IPS-15b (cell line): ENCODE measurements at regions not wholly inside any gene's neighbourhood (a gene's known extent, or its start where the extent isn't known, plus 50 kb on each side); places are given as distances from the start of the nearest gene placed in this dataset.

Experiments used
- H3K27me3 ChIP-seq: one replicate; pipeline ENCODE4 v1.6.1; 2013; ENCODE audit warnings: low read length; ENCODE audit not compliant: control insufficient read depth, insufficient read depth
- H3K36me3 ChIP-seq: one replicate; pipeline ENCODE4 v1.6.1; 2013; ENCODE audit warnings: low read length; ENCODE audit not compliant: control insufficient read depth, insufficient read depth
- H3K4me1 ChIP-seq: one replicate; pipeline ENCODE4 v1.6.1; 2013; ENCODE audit warnings: mild to moderate bottlenecking, low read length; ENCODE audit not compliant: control insufficient read depth, insufficient read depth
- H3K4me3 ChIP-seq: one replicate; pipeline ENCODE4 v1.5.1; 2013; ENCODE audit warnings: low read depth, low read length
- H3K9ac ChIP-seq: one replicate; pipeline ENCODE4 v1.6.1; 2013; ENCODE audit warnings: low read depth, mild to moderate bottlenecking, low read length
- H3K9me3 ChIP-seq: one replicate; pipeline ENCODE4 v1.6.1; 2013; ENCODE audit warnings: mild to moderate bottlenecking, low read length; ENCODE audit not compliant: control insufficient read depth, insufficient read depth

DNA sequence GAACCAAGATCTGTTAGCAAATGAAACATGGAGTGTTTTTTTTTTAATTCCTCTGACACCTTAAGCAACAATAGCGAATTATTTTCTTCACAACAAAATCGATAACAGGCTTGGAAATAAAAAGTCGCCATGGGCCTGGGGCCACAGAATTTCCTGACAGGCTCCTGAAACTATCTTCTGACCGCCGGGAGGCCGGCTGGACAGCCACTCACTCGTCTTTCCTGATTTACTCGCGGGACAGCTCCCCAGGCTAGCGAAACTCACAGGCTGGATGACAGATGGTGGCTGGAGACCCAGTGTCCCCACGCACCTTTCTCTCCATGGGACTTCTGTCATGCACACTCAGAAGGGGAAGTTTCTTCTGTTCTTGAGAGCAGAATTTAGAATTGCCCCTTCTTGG lies 143.3 kb upstream of the IRX2 start:
- Histone ChIP-seq H3K9me3 (no peaks in the 10 kb centered on the region), H3K9ac (no peak overlapping the region), H3K27me3 (no peaks in the 10 kb centered on the region), H3K4me3 (no peak overlapping the region), H3K36me3 (no peaks in the 10 kb centered on the region), H3K4me1 (no peaks in the 10 kb centered on the region)

DNA sequence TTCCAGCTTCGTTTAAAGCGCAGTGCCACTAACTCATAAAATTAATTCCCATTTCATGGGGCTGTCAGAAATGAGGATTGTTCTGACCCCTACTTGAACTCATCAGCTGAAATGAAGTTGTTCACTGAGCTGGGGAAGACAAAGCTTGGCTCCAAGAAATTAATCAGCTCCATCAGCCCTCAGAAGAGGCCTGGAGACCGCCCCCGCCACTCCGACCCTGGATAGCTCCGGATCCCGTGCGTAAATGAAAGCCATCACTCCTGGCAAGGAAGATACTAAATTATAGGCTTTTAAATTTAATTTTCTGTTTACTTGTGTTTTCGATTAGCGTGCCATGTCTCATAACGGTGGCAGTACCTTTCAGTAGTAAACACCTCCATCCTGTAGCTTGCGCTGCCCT lies 142.8 kb upstream of the IRX2 start:
- H3K4me3 ChIP-seq, result no peak overlapping the region
- H3K9ac ChIP-seq, result no peak overlapping the region
- H3K9me3 ChIP-seq, result no peaks in the 10 kb centered on the region
- H3K4me1 ChIP-seq, result no peaks in the 10 kb centered on the region
- no peaks in the 10 kb centered on the region for H3K27me3 ChIP-seq
- no peaks in the 10 kb centered on the region for H3K36me3 ChIP-seq

DNA sequence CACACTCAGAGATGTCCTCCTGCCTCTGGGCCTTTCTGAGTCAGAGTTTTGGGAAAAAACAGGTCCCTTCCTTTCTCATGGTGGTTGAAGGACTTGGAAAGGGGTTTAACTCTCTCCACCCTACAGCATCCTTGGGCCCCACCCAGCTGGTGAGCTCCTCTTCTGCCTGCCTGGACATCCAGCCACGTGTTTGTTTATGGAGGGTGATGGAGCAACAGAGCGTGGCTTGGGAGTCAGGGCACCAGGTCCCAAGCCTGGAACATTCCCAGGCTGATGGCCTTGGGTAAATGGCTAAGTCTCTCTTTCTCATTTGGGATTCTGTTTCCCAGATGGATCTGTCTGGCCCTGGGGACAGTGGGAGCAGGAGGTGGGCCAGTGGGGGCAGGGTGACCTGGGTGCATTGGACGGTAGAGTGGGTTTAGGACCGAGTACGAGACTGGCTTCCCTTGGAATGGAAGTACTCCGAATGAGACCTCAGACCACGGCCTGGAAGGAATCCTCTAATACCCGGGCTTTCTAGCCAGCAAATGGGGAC lies 141.1 kb upstream of the IRX2 start:
- Histone ChIP-seq H3K4me3 (no peak overlapping the region), H3K36me3 (no peaks in the 10 kb centered on the region), H3K9me3 (no peaks in the 10 kb centered on the region), H3K27me3 (no peaks in the 10 kb centered on the region), H3K9ac (no peak overlapping the region), H3K4me1 (no peaks in the 10 kb centered on the region)

DNA sequence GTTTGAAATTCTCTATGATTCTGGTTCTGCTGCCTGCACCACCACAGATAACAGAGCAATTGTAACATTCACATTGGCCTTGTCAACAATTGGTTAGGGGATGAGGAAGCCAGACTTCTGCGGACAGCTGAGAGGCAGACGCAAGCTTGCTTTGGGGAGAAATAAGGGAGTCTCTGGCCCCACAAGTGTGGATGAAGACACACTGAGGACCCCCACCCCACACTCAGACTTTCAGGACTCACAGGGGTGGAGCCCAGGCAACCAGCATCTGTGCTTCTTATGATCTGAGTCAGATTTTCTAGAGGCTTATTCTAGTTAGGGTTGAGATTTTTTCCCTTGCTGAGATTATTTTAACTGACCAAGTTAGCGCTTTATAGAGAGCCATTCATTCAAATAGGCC lies 140.3 kb upstream of the IRX2 start:
- Histone ChIP-seq H3K27me3 (no peaks in the 10 kb centered on the region), H3K36me3 (no peaks in the 10 kb centered on the region), H3K4me1 (no peaks in the 10 kb centered on the region), H3K9me3 (no peaks in the 10 kb centered on the region), H3K9ac (no peak overlapping the region), H3K4me3 (no peak overlapping the region)

DNA sequence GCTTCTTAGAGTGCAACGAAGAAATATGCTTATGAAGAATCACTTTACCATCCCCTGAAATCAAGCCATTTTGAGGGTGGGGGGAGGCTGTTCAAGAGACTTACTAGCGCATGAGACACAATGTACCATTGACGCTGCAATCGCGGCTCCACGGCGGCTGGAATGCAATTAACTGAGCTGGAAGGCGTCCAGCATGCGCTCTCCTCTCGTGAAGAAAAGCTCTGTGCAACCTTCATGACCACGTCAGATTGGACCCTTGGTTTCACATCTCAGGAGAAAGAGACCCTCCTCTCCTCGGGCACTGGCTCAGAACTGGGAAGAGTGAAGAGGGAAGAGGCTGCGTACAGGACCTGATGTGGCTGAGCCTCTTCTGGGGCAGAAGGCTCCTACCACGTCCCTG lies 138.5 kb upstream of the IRX2 start:
- H3K9ac ChIP-seq, result no peak overlapping the region
- no peaks in the 10 kb centered on the region for H3K27me3 ChIP-seq
- H3K4me1 ChIP-seq, result no peaks in the 10 kb centered on the region

DNA sequence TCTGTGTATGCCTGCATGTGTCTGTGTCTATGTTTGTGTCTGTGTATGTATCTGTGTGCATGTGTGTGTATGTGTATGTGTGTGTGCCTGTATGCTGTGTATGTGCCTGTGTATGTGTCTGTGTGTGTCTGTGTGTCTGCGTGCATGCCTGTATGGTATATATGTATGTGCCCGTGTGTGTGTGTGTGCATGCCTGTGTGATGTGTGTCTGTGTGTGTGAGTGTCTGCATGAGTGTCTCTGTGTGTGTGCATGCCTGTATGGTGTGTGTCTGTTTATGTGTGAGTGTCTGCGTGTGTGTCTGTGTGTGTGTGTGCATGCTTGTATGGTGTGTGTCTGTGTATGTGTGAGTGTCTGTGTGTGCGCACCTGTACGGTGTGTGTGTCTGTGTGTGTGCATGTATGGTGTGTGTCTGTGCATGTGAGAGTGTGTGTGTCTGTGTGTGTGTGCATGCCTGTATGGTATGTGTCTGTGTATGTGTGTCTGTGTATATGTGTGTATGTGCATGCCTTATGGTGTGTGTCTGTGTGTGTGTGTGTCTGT lies 137.1 kb upstream of the IRX2 start:
- no peaks in the 10 kb centered on the region for H3K4me1 ChIP-seq
- no peak overlapping the region for H3K9ac ChIP-seq
- H3K36me3 ChIP-seq, result no peaks in the 10 kb centered on the region
- H3K4me3 ChIP-seq, result no peak overlapping the region
- H3K9me3 ChIP-seq, result no peaks in the 10 kb centered on the region
- no peaks in the 10 kb centered on the region for H3K27me3 ChIP-seq

More for the DNA sequence above, 138.5 kb upstream of the IRX2 start:
- H3K36me3 ChIP-seq, result no peaks in the 10 kb centered on the region
- H3K4me3 ChIP-seq, result no peak overlapping the region
- no peaks in the 10 kb centered on the region for H3K9me3 ChIP-seq

DNA sequence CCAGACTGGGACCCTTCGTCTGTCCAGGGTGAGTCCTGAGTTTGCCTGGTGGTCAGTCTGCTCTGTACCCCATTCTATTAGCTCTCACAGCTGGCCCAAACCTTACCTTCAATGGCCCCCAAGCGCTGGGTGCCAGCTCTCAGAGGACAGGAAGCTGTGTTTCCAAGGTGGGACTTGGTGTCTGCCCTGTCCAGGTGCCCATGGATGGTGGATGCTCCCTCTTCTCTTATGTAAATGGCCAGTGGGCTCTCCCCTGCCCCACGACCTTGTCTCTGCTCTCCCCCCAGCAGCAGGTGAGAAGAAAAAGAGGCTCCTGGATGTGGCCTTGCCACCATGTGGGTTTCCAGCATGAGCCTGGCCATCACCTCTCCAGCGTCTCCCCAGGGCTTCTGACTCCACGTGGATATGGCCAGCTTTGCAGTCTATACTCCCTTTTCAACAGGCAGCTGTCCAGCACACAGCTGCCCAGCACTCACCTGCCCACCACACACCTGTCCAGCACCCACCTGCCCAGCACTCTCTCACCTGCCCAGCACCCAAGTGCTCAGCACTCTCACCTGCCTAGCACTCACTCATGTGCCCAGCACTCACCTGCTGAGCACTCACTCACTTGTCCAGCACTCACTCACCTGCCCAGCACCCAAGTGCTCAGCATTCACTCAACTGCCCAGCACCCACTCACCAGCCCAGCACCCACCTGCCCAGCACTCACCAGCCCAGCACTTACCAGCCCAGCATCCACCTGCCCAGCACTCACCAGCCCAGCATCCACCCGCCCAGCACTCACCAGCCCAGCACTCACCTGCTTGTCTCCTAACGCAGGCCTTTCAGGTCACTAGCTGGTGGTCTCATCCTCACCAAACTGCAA lies 136.2 kb upstream of the IRX2 start:
- H3K27me3 ChIP-seq, result no peaks in the 10 kb centered on the region
- H3K9me3 ChIP-seq, result no peaks in the 10 kb centered on the region

DNA sequence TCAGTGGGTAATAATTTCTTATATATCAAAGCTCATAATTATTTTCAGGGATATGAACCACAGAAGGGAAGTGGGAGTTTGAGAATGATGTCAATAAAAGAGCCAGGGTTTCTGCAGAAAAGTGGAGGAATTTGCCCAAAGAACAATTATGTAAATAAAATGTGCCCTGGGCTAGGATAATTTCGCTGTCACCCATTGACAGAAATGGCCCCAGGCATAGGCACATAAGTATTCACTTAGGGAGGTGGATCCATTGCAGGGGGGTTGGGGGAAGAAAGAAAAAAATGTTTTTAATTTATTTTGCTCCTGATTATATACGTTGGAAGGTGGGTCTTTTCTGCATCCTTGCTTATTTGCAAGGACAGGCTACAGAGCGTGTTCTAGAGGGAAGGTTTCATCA lies 135.1 kb upstream of the IRX2 start:
- no peak overlapping the region for H3K4me3 ChIP-seq
- no peaks in the 10 kb centered on the region for H3K4me1 ChIP-seq
- H3K9ac ChIP-seq, result no peak overlapping the region
- H3K36me3 ChIP-seq, result no peaks in the 10 kb centered on the region
- H3K9me3 ChIP-seq, result no peaks in the 10 kb centered on the region
- no peaks in the 10 kb centered on the region for H3K27me3 ChIP-seq

More for the DNA sequence above, 136.2 kb upstream of the IRX2 start:
- no peaks in the 10 kb centered on the region for H3K4me1 ChIP-seq
- H3K36me3 ChIP-seq, result no peaks in the 10 kb centered on the region
- no peak overlapping the region for H3K9ac ChIP-seq
- no peak overlapping the region for H3K4me3 ChIP-seq

DNA sequence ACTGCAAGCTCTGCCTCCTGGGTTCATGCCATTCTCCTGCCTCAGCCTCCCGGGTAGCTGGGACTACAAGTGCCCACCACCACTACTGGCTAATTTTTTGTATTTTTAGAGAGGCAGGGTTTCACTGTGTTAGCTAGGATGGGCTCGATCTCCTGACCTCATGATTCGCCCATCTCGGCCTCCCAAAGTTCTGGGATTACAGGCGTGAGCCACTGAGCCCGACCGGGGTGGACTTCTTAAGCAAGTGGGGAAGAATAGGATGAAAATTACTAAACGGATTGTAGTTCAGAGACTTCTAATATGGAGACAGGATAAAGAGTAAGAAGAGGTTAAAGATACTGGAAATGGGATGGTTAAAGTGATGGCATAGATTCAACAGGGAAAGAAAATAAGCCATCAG lies 132.3 kb upstream of the IRX2 start:
- H3K4me1 ChIP-seq, result no peaks in the 10 kb centered on the region
- H3K9ac ChIP-seq, result no peak overlapping the region
- H3K36me3 ChIP-seq, result no peaks in the 10 kb centered on the region
- no peak overlapping the region for H3K4me3 ChIP-seq
- H3K27me3 ChIP-seq, result no peaks in the 10 kb centered on the region
- H3K9me3 ChIP-seq, result no peaks in the 10 kb centered on the region

DNA sequence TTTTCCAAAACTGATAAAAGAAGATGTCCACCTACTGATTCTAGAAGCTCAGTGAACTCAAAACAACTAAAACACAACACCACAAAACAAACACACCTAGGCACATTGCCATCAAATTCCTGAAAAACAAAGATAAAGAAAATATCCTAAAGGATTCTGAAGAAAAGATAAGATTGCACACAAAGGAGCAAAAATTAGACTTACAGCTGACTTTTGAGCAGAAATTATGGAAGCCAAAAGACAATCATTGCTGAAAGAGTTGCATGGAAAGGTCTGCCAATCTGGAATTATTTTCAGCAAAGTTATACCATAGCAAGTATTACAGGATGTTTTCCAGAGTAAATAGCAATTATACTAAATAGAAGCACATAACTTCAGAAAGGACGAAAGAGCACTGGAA lies 128.2 kb upstream of the IRX2 start:
- Histone ChIP-seq H3K9me3 (no peaks in the 10 kb centered on the region), H3K36me3 (no peaks in the 10 kb centered on the region)

DNA sequence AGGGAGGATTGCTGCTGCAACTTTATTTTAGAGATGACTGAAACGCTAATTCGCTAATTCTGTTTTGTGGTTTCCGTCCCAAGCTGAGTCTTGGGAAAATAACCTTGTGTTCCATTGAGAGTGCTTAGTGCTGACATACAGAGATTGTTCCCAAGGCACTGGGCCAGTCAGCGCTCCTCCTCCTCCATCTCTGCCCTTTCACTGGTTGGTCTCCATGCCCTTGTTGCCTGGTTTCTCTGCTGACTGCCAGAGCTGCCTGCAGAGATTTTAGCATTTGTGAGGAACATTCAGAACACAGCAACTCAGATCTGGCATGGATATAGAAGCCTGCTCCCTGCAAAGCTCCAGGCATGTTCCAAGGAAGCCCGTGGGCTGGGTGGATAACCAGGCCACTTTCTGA lies 126.0 kb upstream of the IRX2 start:
- no peaks in the 10 kb centered on the region for H3K27me3 ChIP-seq
- H3K9ac ChIP-seq, result no peak overlapping the region
- H3K36me3 ChIP-seq, result no peaks in the 10 kb centered on the region
- H3K9me3 ChIP-seq, result no peaks in the 10 kb centered on the region
- no peaks in the 10 kb centered on the region for H3K4me1 ChIP-seq
- no peak overlapping the region for H3K4me3 ChIP-seq

More for the DNA sequence above, 128.2 kb upstream of the IRX2 start:
- H3K4me1 ChIP-seq, result no peaks in the 10 kb centered on the region
- no peak overlapping the region for H3K9ac ChIP-seq
- no peaks in the 10 kb centered on the region for H3K27me3 ChIP-seq
- no peak overlapping the region for H3K4me3 ChIP-seq

DNA sequence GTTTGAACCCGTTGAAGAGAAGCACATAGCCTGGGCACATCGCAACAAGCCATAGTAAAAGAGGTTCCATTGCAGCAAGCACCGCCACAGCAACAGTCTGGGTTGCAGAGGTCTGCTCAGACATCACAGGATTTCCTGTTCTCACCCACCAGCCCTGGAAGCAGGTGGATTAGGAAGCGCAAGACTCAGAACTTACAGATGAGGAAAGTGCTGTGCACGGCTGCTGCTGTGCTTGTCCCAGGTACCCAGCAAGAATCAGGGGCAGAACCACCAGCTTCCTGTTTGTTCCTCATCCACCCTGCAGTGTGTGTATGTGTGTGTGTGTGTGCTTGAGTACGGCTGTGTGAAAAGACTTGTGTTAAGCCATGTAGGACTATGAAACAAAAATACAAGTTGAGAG lies 124.7 kb upstream of the IRX2 start:
- H3K27me3 ChIP-seq, result no peaks in the 10 kb centered on the region
- H3K4me3 ChIP-seq, result no peak overlapping the region
- H3K36me3 ChIP-seq, result no peaks in the 10 kb centered on the region
- no peaks in the 10 kb centered on the region for H3K4me1 ChIP-seq
- H3K9me3 ChIP-seq, result no peaks in the 10 kb centered on the region
- H3K9ac ChIP-seq, result no peak overlapping the region
